ENCODE measurements at regions not wholly inside any gene's neighbourhood (a gene's known extent, or its start where the extent isn't known, plus 50 kb on each side); places are given as distances from the start of the nearest gene placed in this dataset.

DNA sequence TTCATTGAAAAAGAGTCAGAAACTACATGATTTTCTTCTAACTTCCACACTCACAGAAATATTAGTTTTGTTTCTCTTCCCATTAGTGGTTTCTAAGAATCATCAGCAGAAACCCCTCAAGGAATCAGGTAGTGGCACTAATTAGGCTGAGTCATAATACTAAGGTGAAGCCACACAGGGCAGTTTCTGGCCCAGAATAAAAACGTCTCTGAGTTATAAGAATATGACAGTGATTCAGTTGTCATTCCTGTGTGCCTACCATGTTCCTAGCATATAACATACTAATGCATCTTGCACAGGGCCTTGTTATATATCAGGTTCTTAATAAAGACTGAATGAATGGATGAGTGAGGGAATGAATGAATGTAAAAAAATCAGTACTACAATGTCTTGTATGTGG, 206.0 kb upstream of the PLEKHG7 start:
- DNase-seq (ENCODE audit: low spot score), result no peak

DNA sequence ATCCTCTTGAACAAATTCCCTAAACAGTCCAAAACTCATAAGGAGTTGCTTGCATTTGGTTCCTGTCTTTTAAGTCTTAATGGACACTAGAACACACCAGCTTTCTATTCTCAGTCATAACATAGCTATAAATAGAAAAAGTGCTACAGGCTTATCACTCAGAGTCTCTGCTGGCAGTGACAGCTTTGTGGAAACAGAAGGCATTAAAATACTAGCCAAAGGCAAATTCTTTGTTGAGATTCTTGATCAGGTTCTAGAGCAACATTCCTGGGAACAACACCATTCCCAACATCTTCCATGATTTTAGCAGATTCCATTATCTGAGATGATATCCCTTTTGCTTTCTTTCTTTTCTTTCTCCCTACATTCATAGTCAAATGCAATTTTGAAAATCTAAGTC, 207.7 kb upstream of the PLEKHG7 start:
- DNase-seq (ENCODE audit: low spot score), result no peak

DNA sequence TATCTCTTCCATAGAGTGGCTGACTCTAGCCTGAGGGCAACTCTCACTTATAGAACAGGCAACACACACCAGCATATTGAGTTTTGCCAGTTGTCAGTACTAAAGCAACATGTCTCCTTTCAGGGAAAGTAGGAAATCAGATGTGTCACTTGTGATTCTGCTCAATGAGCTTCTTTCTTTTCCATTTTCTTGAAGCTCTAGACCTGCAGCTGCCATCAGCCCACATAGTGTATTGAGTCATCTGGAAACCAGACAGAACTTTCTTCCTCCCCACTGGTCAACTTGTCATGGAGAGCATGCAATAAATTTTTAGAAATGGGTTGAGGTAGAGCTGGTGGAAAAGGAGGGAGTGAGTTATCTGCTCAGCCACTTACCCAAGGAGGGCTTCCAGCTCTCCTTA, 209.0 kb upstream of the PLEKHG7 start:
- no peak for DNase-seq (ENCODE audit: low spot score)

DNA sequence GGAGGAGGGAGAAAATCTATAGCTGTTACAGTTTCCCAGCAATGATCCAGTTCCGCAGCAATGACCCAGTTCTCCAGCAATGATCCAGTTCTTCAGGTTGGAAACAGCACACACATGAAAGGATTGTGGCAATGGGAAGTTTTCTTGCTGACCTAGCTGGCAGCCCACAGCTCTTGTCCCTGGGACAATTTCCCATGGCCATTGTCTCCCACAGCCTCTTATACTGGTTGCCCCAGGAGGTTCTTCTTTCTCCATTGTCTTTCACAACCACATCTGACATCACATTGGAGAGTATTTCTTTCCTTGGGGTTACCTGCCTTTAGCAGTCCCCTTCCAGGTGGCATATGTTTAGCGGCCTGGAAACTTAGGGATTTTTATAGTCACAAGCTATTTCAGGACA, 209.8 kb upstream of the PLEKHG7 start:
- DNase-seq (ENCODE audit: low spot score), result no peak

DNA sequence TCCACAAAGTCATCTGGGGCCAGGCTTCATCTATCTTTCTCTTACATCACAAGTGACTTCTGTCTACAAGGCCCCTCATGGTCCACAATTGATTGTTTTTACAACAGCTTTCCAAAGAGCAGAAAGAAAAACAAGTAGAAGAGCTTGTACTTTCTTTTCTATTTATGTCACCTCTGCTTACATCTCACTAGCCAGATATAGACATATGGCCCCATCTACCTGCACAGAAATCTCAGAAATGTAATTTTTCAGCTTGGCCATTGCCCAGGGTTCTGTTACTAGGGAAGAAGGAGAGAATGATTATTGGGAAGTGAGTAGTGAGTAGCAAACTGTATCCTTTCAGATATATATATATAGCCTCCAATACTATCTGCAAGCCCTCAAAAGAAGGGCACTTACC, 210.5 kb upstream of the PLEKHG7 start:
- no peak for DNase-seq (ENCODE audit: low spot score)

DNA sequence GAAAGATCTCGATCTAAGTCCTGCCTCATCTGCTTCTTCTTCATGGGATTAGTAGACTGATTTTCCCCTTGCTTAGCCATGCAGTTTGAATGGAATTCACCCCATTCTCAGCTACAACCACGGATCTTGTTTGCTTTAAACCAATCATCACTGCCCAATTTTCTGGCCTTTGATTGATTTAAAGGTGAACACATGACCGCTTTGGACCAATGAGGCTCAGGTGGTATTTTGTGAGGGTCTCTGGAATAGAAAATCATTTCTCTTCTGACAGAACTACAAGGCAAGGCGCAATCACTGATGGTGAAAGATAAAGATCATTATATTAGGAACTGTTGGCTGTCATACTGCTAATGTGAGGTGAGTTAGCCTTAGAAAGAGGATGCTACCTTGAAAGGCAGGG, 213.0 kb upstream of the PLEKHG7 start:
- no peak for DNase-seq (ENCODE audit: low spot score)

DNA sequence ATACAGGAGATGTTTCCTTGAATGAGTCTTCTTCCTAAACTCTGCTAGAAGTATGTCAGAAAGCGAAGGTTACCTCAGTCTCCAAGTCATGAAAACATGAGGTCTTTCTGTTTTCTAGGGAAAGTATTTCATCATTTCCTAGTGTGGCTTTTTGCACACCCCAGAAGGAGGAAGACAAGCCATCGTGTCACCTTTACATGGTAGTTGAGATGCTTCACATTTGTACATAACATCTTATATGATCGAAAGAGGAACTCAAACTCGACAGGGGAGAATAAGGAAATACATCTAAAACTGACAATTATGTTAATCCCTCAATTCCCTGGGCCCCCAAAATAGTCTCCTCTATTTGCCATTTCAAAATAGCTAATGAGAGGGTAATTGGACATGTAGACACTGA, 214.1 kb upstream of the PLEKHG7 start:
- DNase-seq (ENCODE audit: low spot score), result no peak

DNA sequence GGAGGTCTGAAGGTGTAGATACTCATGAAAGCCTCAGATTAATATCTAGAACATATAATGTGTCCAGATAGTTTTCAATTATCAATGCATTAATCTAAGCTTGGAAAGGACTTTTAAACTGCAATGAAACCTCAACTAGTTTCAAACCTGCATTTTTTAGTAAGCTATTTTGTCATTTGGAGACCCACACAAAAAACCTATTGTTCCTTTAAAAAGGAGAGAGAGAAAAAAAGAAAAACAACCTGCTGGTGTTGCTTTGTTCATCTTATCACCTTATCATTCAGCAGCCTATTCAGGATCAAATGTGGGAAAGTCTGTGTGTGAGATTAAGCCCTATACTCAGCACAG, 215.7 kb upstream of the PLEKHG7 start:
- no peak for DNase-seq (ENCODE audit: low spot score)

DNA sequence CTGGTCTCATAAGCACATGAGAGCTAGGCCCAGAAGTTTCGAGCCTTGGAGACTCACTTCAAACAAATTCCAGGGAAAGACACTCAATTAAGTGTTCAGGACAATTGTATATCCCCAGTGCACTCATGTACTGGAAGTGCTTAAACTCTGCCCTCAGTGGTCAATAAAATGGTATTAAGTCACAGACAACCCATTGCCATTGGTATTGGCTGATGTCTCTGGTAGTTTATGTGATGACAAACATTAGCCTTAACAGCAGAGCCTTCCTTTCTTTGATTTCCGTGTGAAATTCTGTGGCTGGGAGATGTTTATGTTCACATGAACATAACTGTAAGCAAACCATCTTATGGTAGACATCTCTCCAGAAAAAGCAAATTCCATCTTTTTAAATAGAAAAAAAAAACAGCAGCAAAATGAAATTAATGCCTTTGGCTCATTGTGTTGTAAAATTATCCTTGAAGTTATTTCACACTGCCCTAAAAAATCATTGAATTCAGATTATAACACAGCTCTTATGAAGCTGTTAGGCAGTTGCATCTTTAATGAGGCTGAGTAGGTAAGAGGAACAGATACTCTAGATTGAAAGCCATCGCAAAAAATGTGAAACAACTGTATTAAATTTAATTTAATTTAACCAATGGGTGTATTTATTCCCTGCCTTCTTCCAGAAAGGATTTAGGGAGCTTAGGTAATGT, 216.2 kb upstream of the PLEKHG7 start:
- no peak for DNase-seq (ENCODE audit: low spot score)

DNA sequence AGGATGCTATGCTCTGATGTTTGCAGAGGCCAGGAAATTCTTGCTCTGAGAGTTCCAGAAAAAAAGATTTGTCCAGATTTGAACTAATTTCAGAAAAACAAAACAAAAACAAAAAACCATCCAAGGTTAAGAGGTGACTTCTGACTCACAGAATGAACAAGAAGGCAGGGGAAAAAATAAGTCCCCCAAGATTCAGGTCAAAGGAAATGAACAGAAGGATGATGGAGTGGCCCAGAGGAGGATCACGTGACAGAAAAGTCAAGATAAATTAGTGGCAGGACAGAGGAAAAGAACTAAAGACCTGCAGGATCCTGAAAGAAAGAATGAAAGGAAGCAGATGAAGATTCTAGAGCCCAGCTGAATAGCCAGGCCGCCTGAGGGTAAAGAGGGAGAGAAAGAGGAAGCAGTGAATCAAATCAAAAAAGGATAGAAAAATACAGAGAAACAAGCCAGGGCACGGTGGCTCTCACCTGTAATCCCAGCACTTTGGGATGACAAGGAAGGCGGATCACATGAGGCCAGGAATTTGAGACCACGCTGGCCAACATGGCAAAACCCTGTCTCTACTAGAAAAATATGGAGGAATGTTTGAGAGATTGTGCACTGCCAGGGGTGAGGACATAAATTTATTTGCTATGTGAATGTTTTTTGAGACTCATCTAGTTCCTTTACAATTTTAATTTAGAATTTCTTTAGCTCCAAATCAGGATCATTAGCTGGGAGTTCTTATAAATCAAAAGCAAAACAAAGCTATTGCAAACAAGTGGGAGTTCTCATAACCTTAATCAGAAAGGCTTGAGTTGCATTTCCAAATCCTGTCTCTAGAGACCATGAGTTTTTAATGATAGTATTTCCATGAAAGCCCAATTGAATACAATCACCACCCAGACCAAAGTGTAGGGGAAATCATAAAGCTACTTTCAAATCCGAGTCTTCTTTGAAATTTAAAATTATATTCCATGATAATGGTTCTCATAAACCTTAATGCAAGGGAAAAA, 217.1 kb upstream of the PLEKHG7 start:
- no peak for DNase-seq (ENCODE audit: low spot score)

DNA sequence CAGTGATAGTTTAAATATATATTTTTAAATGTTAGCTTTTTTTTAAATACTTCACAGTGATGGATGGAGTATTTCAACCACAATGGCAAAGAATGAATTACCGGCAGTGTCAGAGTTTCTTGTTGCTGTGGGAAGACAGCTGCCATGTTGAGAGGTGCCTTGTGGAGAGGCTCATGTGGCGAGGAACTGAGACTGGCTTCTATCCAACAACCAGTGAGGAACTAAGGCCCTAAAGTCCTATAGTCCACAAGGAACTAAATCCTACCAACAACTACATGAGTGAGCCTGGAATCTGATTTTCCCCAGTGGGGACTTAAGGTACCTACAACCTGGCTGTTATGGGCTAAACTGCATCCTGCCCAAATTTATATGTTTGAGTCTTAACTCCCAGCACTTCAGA, 220.2 kb upstream of the PLEKHG7 start:
- DNase-seq (ENCODE audit: low spot score), result no peak

DNA sequence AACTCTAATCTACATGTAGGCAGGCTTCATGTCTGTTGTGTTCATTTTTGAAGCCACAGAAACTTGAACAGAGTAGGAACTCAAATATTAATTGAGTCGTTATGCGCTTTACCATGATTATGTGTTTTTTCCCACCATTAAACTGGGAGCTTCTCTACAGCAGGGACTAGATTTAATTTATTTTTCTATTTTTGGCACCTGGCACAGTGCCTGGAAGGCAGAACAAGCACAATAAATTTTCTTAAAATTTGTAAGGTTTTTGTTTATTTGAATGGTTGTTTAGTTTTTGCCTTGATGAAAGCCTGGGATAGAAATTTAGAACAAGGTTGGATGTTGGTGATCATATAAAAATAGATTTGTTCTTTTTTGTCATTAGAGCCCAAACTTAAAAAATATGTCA, 221.7 kb upstream of the PLEKHG7 start:
- DNase-seq (ENCODE audit: low spot score), result no peak

DNA sequence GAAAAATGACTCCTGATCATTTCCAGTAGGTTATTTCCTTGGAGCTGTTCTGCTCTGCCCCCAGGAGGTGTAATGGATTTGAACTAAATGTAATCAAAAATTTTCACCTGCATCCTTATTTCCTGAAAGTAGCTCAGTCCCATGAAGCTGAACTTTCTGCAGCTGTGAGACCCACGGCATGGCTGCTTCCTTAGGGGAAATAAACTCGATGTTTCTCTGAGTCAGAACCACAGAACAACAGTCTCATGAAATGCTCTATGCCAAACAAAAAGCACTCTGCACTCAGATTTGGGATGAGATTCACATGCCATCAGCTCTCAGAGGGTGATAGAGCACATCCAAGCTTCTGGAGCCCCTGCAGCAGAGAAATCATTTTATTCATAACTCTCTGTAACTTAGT, 224.1 kb upstream of the PLEKHG7 start:
- no peak for DNase-seq (ENCODE audit: low spot score)

DNA sequence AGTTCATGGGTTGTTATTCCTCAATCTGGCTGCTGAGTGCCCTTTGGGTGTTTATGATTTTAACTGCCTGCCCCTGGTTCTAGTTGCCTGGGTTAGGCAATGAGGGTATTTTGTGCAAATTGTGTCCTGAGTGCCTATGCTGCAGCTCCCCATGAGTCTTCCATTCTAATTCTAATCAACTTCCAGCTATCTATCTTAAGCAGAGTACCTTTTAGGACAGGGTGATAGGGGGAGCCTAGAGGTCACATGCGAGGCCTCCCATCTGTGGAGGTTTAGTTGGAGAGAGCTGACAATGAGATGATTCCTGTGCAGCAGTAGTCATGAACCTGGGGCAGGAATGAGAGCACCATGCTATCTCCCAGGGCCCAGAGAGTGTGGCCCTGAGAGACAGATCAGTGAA, 225.9 kb upstream of the PLEKHG7 start:
- DNase-seq (ENCODE audit: low spot score), result no peak

DNA sequence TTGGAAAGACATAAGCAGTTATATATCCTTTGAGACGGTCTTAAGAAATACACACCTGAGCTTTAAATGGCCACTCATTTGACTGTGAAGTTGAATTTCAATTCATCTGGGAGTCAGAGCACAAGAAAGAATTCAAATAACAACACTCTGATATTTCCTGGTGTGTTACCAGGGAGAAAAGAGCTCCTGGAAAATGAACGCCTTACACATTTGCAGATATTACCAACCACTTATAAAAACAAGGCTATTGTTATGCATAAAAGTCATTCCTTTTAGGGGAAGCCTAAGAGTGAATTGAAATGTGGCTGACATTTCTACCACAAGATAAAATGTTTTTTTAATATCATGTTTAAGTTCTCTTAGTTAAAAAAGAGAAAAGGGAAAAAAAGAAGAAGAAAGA, 229.2 kb upstream of the PLEKHG7 start:
- no peak for DNase-seq (ENCODE audit: low spot score)

DNA sequence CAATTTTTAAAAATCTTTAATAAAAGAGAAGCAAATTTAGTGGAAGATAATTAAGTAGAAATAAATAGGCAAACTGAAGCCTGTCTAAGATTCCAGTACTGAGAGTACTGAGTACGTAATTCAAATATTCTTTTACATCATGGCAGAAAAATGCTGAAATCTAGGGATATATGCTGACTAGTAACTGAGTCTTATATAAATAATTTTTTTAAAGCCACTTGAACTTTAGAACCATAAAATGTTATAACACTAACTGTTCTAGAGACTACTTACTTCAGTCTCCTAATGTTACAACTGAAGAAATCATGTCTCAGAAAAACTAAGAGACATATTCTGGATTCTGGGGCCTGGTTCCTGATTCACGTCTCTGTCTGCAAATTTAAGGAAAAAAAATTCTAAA, 230.6 kb upstream of the PLEKHG7 start:
- no peak for DNase-seq (ENCODE audit: low spot score)

DNA sequence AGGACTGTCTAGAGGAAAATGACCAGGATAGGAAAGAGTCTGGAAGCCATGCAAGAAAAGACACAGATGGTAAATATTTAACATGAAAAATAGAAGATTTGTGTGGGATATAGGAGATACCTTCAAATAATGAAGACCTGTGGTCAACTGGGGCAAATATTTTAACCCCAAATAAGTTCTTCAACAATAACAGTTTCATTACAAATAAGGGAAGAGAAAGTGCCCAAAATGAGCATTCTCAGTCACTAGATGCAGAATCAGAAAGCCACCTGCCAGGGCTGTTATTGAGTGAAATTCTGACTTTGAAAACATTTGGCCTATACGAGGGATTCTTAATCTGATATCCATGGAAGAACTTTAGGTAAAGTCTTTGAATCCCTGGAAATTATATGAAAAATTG, 231.2 kb upstream of the PLEKHG7 start:
- DNase-seq (ENCODE audit: low spot score), result no peak

DNA sequence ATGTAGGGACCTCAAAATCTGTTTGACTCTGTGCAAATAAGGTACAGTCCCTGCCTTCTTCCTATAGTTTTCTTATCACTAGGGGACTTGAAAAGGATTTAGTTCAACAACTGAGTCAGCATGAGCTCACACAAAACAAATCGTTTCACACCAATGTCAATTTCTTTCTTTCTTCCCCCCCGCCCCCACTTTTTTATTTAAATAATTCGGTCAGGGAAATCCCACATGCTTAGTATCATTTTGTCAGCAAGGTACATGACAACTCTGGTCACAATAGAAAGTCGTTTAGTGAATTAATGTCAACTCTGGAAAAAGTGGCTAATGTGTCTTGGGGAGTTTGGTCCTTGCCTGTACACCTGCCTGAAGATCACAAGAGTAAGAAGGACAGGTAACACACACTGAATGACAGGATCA, 232.2 kb upstream of the PLEKHG7 start:
- no peak for DNase-seq (ENCODE audit: low spot score)

DNA sequence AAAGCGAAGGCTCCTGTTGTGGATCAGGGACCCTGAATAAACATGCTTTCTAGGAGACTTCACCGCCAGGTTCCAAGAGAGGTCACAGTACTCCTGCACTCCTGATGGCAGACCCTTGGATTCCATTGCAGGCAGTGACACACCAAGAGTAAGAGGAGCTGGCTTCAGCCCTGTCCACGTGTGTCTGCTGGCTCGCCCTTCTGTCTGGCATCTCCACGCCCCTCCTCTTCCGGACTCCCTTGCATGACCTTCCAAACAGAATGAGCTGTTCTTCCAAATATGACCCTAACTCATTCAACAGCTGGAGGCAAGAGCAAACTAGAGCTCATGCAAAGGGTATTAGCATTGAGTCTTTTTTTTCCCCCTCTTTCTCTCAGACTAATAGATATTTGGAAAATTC, 233.0 kb upstream of the PLEKHG7 start:
- no peak for DNase-seq (ENCODE audit: low spot score)

DNA sequence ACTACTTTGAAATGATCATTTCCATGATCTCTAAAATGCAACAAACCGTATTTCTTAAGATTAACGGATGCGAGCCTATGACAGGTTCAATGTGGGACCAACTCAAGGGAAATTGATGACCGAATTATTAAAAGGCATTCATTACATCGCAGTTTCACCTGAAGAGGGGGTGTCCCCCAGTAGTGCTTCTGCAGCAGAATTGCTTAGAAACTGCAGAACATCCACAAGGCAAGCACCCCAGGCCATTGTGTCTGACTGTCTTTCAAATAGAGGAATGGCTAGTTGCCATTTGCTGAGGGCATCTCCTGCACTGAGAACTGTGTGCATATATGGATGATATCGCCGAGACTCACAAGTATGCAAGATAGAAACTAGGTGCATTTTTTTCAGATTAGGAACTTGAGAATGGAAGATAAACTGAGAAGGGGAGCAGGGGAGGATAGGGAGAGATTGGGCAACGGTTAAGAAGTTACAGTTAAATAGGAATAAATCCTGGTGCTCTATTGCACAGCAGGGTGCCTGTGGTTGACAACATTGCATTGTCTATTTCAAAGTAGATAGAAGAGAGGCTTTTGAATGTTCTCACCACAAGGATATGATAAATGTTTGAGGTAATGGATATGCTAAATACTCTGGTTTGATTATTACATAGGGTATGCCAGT, 234.3 kb upstream of the PLEKHG7 start:
- no peak for DNase-seq (ENCODE audit: low spot score)

DNA sequence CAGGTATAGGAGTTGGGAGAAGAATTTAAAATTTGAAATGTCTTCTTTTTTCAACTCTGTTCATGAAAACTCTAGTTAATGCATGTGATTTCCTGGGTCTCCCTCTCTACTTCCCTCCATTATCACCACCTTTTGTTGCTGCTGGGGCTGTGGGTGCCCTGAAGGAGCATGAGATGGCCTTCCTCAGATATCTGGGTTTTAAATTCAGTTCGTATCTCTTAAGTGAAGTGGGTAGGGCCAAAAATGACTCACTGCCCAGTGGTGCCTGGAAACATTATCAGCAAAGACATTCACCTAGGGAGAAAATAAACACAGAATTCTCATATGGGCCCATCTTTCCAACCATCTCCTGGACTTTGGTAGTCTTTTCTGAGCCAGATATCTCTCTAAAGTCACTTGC, 234.9 kb upstream of the PLEKHG7 start:
- DNase-seq (ENCODE audit: low spot score), result no peak

DNA sequence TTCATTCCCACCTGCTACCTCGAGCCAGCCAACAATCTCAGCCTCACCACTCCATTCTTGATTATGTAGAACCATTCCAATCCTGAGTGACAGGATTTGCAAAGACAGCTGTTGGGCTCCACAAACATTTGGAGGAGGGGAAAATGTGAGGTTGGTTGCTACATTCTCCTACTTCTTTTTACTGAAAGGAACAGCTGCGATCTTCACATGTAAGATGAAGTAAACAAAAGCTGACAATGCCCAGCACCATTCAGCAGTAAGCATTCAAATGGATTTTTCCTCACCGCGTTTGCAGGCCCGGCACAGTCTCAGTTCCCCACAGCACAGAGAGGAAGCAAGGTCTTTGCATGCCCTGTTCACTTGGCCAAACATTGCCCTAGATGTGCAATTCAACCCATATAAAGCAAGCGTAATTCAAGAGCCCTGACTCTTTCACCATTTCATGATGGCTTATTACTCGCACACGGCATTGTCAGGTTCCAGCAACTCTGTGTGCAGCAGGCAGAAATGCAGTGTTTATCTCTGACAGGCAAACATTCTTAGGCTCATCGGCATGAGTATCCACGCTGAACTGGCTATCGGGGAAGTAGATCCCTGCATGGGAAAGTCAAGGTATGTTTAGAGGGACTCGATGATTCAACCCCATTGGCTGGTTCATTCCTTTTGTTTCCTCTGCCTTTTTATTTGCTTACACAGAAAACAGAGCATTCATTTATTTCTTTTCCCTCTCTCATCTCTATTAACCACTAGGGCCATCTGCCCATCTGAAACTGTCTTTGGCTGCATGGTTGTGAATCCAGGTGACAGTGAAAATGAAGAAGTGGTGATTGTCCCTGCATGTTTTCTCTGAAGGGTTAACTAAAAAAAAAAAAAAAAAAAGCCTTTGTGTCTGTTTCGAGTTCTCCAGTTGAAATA, 236.1 kb upstream of the PLEKHG7 start:
- DNase-seq (ENCODE audit: low spot score), result peak; percentile 60

Measured in globus pallidus (tissue), 1 donor.